Brain microvascular endothelial cell (primary cell): ENCODE measurements at regions not wholly inside any gene's neighbourhood (a gene's known extent, or its start where the extent isn't known, plus 50 kb on each side); places are given as distances from the start of the nearest gene placed in this dataset.

Source experiments
- DNase-seq: peaks from one replicate; pipeline ENCODE4 v3.0.0-alpha.2; 2020
- H3K27ac ChIP-seq: fragments of 250-450 bp; sonication (Bioruptor Pico); 2 replicates; pipeline ENCODE4 v1.5.1; 2020; ENCODE audit warnings: mild to moderate bottlenecking, moderate library complexity
- H3K27me3 ChIP-seq: fragments of 250-450 bp; sonication (Bioruptor Pico); replicated peaks from 2 replicates; pipeline ENCODE4 v1.5.1; 2020; ENCODE audit warnings: mild to moderate bottlenecking
- H3K36me3 ChIP-seq: fragments of 250-450 bp; sonication (Bioruptor Pico); replicated peaks from 2 replicates; pipeline ENCODE4 v1.5.1; 2020; ENCODE audit warnings: mild to moderate bottlenecking
- H3K4me3 ChIP-seq: 2 replicates; pipeline ENCODE4 v1.5.1; 2011; ENCODE audit warnings: low read depth, mild to moderate bottlenecking, control low read depth, low read length, moderate library complexity
- in situ Hi-C: cut with HindIII; loops from 2 replicates; pipeline ENCODE4 v1.10.0; 2017; ENCODE audit warnings: low sequenced_read_pairs, low pct_ligation_motif_present
- TF ChIP-seq, protein P1 (sequence below): IDR thresholded peaks from 2 replicates; pipeline ENCODE4 v1.5.1; 2011; ENCODE audit warnings: low read depth, mild to moderate bottlenecking, moderate library complexity, low read length, control low read depth, inconsistent platforms; ENCODE audit errors: missing control alignments

DNA sequence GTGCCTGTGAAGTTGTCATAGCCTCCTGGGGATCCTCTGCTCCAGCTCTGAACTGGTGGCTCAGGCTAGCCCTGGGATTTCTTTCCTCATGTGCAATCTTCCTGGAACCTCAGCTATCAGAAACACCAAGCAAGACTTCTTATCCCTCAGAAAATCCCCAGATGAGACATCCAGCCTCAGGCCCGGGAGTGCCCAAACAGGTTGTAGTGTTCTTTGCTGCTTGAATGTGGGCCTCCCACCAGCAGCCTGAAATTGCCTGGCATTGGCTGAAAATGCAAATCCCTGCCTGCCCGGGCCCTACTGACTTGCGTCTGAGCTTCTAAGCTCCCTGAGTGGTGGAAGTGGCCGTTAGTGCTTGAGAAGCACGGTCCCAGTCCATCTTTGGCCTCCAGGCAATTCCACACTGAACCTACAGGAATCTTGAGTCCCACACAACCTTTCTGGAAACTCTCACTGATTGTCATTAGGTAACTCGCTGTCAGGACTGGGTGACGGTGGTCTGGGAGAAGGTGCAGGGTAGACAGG, 146.8 kb downstream of the ZBTB18 start:
- H3K4me3 ChIP-seq, result no peak overlapping the region
- TF ChIP-seq, protein P1, sequence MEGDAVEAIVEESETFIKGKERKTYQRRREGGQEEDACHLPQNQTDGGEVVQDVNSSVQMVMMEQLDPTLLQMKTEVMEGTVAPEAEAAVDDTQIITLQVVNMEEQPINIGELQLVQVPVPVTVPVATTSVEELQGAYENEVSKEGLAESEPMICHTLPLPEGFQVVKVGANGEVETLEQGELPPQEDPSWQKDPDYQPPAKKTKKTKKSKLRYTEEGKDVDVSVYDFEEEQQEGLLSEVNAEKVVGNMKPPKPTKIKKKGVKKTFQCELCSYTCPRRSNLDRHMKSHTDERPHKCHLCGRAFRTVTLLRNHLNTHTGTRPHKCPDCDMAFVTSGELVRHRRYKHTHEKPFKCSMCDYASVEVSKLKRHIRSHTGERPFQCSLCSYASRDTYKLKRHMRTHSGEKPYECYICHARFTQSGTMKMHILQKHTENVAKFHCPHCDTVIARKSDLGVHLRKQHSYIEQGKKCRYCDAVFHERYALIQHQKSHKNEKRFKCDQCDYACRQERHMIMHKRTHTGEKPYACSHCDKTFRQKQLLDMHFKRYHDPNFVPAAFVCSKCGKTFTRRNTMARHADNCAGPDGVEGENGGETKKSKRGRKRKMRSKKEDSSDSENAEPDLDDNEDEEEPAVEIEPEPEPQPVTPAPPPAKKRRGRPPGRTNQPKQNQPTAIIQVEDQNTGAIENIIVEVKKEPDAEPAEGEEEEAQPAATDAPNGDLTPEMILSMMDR, result no peak
- H3K27ac ChIP-seq, result no peak overlapping the region
- no peak for DNase-seq
- H3K27me3 ChIP-seq, result no peaks in the 10 kb centered on the region
- no peaks in the 10 kb centered on the region for H3K36me3 ChIP-seq
- in situ Hi-C loops, result no loop called here

DNA sequence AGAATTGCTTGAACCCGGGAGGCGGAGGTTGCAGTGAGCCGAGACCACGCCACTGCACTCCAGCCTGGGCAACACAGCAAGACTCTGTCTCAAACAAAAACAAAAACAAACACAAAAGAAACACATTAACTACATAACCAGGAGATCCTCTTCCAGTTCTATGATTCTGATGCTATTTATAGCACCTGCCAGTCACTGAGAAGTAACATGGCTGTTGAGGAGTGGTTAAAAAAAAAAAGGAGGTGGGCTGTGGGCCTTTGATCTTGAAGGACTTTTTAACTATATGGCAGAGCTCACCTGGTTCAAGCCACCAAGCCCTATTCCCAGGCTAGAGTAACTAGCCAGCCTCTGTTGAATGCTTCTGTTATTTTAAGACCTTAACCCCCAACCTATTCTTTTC, 148.8 kb downstream of the ZBTB18 start:
- no peak for DNase-seq
- Histone ChIP-seq H3K36me3 (no peaks in the 10 kb centered on the region), H3K4me3 (no peak overlapping the region), H3K27me3 (no peaks in the 10 kb centered on the region), H3K27ac (no peak overlapping the region)
- TF ChIP-seq, protein P1, result no peak
- in situ Hi-C loops, result no loop called here

DNA sequence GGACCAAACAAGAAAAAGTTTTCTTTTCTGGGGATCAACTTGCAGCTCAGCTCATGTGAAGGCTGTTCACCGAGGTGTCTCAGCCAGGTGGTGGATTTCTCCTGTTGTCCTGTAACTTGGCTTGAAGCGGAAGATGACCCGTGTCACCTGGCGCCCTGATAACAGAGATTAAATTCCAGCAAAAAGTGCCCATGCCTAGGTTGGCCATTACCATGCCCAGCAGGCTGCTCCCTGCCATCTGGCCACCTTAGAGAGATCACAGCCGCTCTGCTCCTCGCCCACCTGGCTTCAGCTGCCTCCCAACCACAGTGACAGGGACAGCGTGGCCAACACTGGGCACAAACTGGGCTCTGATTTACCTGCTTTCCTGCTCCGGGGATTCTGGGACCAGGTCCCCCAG, 149.5 kb downstream of the ZBTB18 start:
- H3K27ac ChIP-seq, result no peak overlapping the region
- DNase-seq, result no peak
- in situ Hi-C loops, result no loop called here
- H3K4me3 ChIP-seq, result no peak overlapping the region
- TF ChIP-seq, protein P1, result no peak
- H3K27me3 ChIP-seq, result no peaks in the 10 kb centered on the region
- no peaks in the 10 kb centered on the region for H3K36me3 ChIP-seq

DNA sequence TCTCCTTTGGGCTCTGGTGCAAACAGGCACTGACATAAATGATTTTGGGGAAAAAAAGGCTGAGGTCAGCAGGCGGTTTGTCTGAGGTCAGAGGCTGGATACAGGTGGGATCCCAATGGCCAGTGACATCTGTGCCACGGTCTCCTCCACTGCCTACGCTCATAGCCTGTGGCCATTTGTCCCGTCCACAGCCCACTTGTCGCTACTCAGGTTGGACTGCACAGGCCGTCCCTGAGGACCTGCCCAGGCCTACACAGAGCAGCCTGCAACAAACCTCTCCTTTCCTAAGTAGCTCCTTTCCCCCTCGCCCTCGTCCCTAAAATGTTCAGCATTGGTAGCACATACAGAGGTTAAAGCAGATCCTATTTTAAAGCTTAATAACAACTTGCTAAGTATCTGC, 150.7 kb downstream of the ZBTB18 start:
- DNase-seq, result no peak
- Histone ChIP-seq H3K27me3 (no peaks in the 10 kb centered on the region), H3K27ac (no peak overlapping the region), H3K4me3 (no peak overlapping the region), H3K36me3 (no peaks in the 10 kb centered on the region)
- in situ Hi-C loops, result no loop called here
- TF ChIP-seq, protein P1, result no peak

DNA sequence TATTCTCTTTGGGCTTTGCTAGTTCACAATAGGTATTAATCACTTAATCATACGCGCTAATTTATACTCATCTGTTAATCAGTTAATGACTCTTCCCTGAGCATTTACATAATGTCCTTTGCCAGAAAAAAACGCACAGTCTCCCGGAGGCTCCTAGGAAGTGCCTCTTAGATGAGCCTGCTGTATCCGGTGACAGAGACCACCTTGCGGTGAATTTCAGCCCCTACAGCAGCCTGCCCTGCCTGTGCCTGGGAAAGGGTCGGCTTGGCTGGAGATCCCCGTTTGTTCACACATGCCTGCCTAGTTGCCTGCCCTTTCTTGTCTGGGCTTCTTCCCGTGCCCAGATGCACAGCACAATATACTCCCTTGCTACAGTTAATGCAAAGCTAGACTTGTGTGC, 152.9 kb downstream of the ZBTB18 start:
- Histone ChIP-seq H3K4me3 (no peak overlapping the region), H3K27me3 (no peaks in the 10 kb centered on the region), H3K36me3 (no peaks in the 10 kb centered on the region), H3K27ac (no peak overlapping the region)
- in situ Hi-C loops, result no loop called here
- TF ChIP-seq, protein P1, result no peak
- no peak for DNase-seq

DNA sequence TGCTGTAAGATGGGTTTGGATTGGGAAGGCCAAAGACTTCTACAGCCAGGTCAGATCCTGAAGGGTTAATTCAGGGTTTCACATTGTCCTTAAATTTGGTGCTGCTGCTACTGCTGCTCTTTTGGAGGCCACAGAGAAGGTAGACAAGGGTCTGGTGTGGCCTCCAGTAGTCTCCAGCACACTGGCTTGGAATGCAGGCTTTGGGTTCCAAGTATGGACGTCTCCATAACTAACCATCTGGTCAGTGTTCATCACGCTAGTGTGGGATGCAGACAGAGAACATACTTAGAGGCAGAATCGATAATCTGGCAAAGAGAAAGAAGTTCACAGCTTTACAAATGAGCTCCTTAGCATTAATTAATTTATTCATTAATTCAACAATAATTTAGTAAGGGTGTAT, 154.1 kb downstream of the ZBTB18 start:
- Histone ChIP-seq H3K27ac (no peak overlapping the region), H3K27me3 (no peaks in the 10 kb centered on the region), H3K36me3 (no peaks in the 10 kb centered on the region), H3K4me3 (no peak overlapping the region)
- no peak for DNase-seq
- in situ Hi-C loops, result no loop called here
- TF ChIP-seq, protein P1, result no peak
